Smooth muscle cell (in vitro differentiated cells): ENCODE measurements at regions not wholly inside any gene's neighbourhood (a gene's known extent, or its start where the extent isn't known, plus 50 kb on each side); places are given as distances from the start of the nearest gene placed in this dataset.

Experiments
- DNase-seq: peaks from one replicate; lab custom pipeline; 2025; ENCODE audit not compliant: unreplicated experiment; lab: John Stamatoyannopoulos, UW
- H2AFZ ChIP-seq: fragments of 200-600 bp; sonication (generic); 2 replicates; pipeline ENCODE4 v1.6.0; 2016; ENCODE audit warnings: antibody characterized with exemption, low read depth, mild to moderate bottlenecking
- H3F3A ChIP-seq: fragments of 200-600 bp; sonication (generic); 2 replicates; pipeline ENCODE4 v1.6.0; 2017; ENCODE audit warnings: antibody characterized with exemption, low read depth
- H3K27ac ChIP-seq: fragments of 200-600 bp; sonication (generic); 2 replicates; pipeline ENCODE4 v1.5.1; 2016; ENCODE audit warnings: low read depth, mild to moderate bottlenecking
- H3K27me3 ChIP-seq: fragments of 200-600 bp; sonication (generic); 2 replicates; pipeline ENCODE4 v1.6.1; 2016; ENCODE audit warnings: low read depth, mild to moderate bottlenecking
- H3K36me3 ChIP-seq: fragments of 200-600 bp; sonication (generic); 2 replicates; pipeline ENCODE4 v1.5.1; 2016; ENCODE audit warnings: low read depth
- H3K4me1 ChIP-seq: fragments of 200-600 bp; sonication (generic); 2 replicates; pipeline ENCODE4 v1.5.1; 2016; ENCODE audit warnings: low read depth
- H3K4me2 ChIP-seq: fragments of 200-600 bp; sonication (generic); 2 replicates; pipeline ENCODE4 v1.6.0; 2016; ENCODE audit warnings: mild to moderate bottlenecking
- H3K4me3 ChIP-seq: fragments of 200-600 bp; sonication (generic); 2 replicates; pipeline ENCODE4 v1.5.1; 2016; ENCODE audit warnings: mild to moderate bottlenecking
- H3K79me2 ChIP-seq: fragments of 200-600 bp; sonication (generic); 2 replicates; pipeline ENCODE4 v1.6.0; 2016; ENCODE audit warnings: low read depth, mild to moderate bottlenecking
- H3K9ac ChIP-seq: fragments of 200-600 bp; sonication (generic); 2 replicates; pipeline ENCODE4 v1.6.0; 2016; ENCODE audit warnings: low read depth
- H3K9me3 ChIP-seq: fragments of 200-600 bp; sonication (generic); replicated peaks from 2 replicates; pipeline ENCODE4 v1.5.1; 2016; ENCODE audit warnings: low read depth
- H4K20me1 ChIP-seq: fragments of 200-600 bp; sonication (generic); 2 replicates; pipeline ENCODE4 v1.6.0; 2016; ENCODE audit warnings: low read depth
- WGBS: methylation state at CpG from one replicate; pipeline ENCODE4 v1.1.7; 2016; ENCODE audit warnings: low lambda C conversion rate; 5-methylcytosine and 5-hydroxymethylcytosine counted together
- TF ChIP-seq, protein P1 (sequence below): fragments of 200-600 bp; sonication (generic); IDR thresholded peaks from 2 replicates; pipeline ENCODE4 v1.5.1; 2017; ENCODE audit warnings: borderline replicate concordance, mild to moderate bottlenecking, antibody characterized with exemption; ENCODE audit not compliant: insufficient read depth, poor library complexity, severe bottlenecking

GRCh38 chr15:81511138-81511537 lies 137.1 kb upstream of the TMC3 start:
- DNase-seq = no peak
- H3K36me3 ChIP-seq = no peaks in the 10 kb centered on the region
- H3K27ac ChIP-seq = no peak overlapping the region
- no peak overlapping the region for H2AFZ ChIP-seq
- H3K79me2 ChIP-seq = no peaks in the 10 kb centered on the region
- no peaks in the 10 kb centered on the region for H4K20me1 ChIP-seq
- no peak overlapping the region for H3K4me3 ChIP-seq
- WGBS = 63% methylated on average over 3 of the region's 3 CpGs
- no peak overlapping the region for H3K4me2 ChIP-seq
- TF ChIP-seq, protein P1, sequence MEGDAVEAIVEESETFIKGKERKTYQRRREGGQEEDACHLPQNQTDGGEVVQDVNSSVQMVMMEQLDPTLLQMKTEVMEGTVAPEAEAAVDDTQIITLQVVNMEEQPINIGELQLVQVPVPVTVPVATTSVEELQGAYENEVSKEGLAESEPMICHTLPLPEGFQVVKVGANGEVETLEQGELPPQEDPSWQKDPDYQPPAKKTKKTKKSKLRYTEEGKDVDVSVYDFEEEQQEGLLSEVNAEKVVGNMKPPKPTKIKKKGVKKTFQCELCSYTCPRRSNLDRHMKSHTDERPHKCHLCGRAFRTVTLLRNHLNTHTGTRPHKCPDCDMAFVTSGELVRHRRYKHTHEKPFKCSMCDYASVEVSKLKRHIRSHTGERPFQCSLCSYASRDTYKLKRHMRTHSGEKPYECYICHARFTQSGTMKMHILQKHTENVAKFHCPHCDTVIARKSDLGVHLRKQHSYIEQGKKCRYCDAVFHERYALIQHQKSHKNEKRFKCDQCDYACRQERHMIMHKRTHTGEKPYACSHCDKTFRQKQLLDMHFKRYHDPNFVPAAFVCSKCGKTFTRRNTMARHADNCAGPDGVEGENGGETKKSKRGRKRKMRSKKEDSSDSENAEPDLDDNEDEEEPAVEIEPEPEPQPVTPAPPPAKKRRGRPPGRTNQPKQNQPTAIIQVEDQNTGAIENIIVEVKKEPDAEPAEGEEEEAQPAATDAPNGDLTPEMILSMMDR = no peak
- H3K4me1 ChIP-seq = no peaks in the 10 kb centered on the region
- no peaks in the 10 kb centered on the region for H3K9me3 ChIP-seq
- H3K9ac ChIP-seq = no peak overlapping the region
- no peaks in the 10 kb centered on the region for H3K27me3 ChIP-seq
- H3F3A ChIP-seq = no peaks in the 10 kb centered on the region

DNA sequence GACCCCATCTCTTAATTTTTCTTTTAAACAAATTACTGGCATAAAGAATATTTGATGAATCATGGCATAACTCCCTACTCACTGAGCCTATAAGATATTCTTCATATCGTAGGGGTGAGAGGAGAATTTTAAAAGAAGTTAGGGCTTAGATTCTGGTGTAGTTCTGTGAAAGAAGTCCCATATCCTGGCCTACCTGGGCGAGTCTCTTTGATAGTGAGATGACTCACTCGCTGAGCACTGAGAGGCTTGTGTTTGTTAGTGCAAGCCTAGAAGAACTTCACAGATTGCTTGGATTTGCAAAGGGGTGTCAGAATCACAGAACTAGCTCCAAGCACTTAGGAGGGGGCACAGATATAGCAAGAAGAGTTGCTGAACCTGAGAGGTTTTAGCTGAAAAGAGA lies 133.8 kb upstream of the TMC3 start:
- Histone ChIP-seq H3F3A (no peaks in the 10 kb centered on the region), H2AFZ (no peak overlapping the region), H3K27ac (no peak overlapping the region), H3K27me3 (no peaks in the 10 kb centered on the region), H3K9ac (no peak overlapping the region), H3K79me2 (no peaks in the 10 kb centered on the region), H4K20me1 (no peaks in the 10 kb centered on the region), H3K4me2 (no peak overlapping the region), H3K36me3 (no peaks in the 10 kb centered on the region), H3K4me1 (no peaks in the 10 kb centered on the region), H3K4me3 (no peak overlapping the region), H3K9me3 (no peaks in the 10 kb centered on the region)
- WGBS = 77% methylated on average over 3 of the region's 3 CpGs
- no peak for DNase-seq
- TF ChIP-seq, protein P1 = no peak

DNA sequence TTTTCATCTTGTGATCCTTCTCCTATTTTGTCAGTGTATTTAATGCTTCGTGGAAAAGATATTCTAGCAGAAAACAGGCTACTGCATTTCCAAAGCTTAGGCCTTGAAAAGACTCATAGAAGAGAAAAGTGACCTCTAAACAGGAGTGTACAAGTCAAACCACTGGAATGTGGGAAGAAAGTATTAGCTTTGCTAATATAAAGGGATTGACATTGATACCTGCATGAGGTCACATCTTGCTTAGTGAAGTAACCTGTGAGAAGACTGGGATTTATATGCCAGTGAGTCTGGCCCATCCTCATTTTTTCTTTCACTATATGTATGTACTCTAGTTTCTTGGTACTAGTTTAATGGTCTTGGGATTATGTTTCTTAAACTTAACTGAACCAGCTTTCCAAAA lies 132.9 kb upstream of the TMC3 start:
- Histone ChIP-seq H3K9ac (no peak overlapping the region), H3K36me3 (no peaks in the 10 kb centered on the region), H3K9me3 (no peaks in the 10 kb centered on the region), H3K4me2 (no peak overlapping the region), H3F3A (no peaks in the 10 kb centered on the region), H3K79me2 (no peaks in the 10 kb centered on the region), H3K27ac (no peak overlapping the region), H3K4me1 (no peaks in the 10 kb centered on the region), H2AFZ (no peak overlapping the region), H3K4me3 (no peak overlapping the region), H3K27me3 (no peaks in the 10 kb centered on the region), H4K20me1 (no peaks in the 10 kb centered on the region)
- TF ChIP-seq, protein P1 = no peak
- no peak for DNase-seq
- 93% methylated on average over 1 of the region's 1 CpG for WGBS

DNA sequence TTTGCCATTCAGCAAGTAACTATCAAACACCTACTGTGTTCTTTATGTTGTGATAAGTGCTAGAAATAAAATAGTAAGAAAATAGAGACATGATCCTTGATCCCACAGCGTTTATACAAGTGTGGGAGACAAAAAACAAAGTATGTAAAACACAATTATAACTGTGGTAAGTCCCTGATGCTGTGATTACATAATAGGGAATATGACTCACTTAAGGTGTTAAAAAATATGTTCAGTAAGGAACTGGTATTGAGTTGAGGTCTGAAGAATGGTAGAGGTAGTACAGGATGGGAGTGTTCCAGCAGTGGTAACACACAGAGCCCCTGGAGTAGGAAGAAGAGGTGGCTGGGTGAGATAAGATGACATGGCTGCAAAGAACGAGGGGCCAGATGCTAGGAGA lies 132.1 kb upstream of the TMC3 start:
- Histone ChIP-seq H3K27me3 (no peaks in the 10 kb centered on the region), H2AFZ (no peak overlapping the region), H3K9me3 (no peaks in the 10 kb centered on the region), H3K4me2 (no peak overlapping the region), H3F3A (no peaks in the 10 kb centered on the region), H3K9ac (no peak overlapping the region), H3K27ac (no peak overlapping the region), H3K36me3 (no peaks in the 10 kb centered on the region), H3K79me2 (no peaks in the 10 kb centered on the region), H3K4me1 (no peaks in the 10 kb centered on the region), H4K20me1 (no peaks in the 10 kb centered on the region), H3K4me3 (no peak overlapping the region)
- no peak for DNase-seq
- TF ChIP-seq, protein P1 = no peak
- whole genome bisulfite sequencing = 88% methylated on average over 2 of the region's 2 CpGs
